ENCODE measurements at regions not wholly inside any gene's neighbourhood (a gene's known extent, or its start where the extent isn't known, plus 50 kb on each side); places are given as distances from the start of the nearest gene placed in this dataset.
A peak's percentile ranks its signal among the peaks of the same experiment; 100 is the strongest.

GRCh38 chr5:68374796-68375518 lies 159.4 kb downstream of the PIK3R1 start:
- no peaks in the 10 kb centered on the region for H3K27me3 ChIP-seq (ENCODE audit: control insufficient read depth, insufficient read depth, low read length)
- no peak for FAIRE-seq
- DNase-seq (ENCODE audit: low read depth), result peak; percentile 11
- no peak overlapping the region for H3K4me3 ChIP-seq (ENCODE audit: low read depth, low read length)
- H3K36me3 ChIP-seq (ENCODE audit: control insufficient read depth, insufficient read depth, low read length), result no peaks in the 10 kb centered on the region
- no peak for TF ChIP-seq CTCF (IDR thresholded peaks at IDR 0.05; ENCODE audit: insufficient read depth, low read length, severe bottlenecking)

- H3K36me3 ChIP-seq (ENCODE audit: control insufficient read depth, insufficient read depth, low read length), result no peaks in the 10 kb centered on the region
- no peak for TF ChIP-seq CTCF (IDR thresholded peaks at IDR 0.05; ENCODE audit: insufficient read depth, low read length, severe bottlenecking)
- DNase-seq (ENCODE audit: low read depth), result peak; percentile 7
- H3K27me3 ChIP-seq (ENCODE audit: control insufficient read depth, insufficient read depth, low read length), result no peaks in the 10 kb centered on the region
- no peak for FAIRE-seq
- no peak overlapping the region for H3K4me3 ChIP-seq (ENCODE audit: low read depth, low read length)
Observed at GRCh38 chr5:68375540-68375939, 160.0 kb downstream of the PIK3R1 start.

- Histone ChIP-seq H3K4me3 (ENCODE audit: low read depth, low read length) (no peak overlapping the region), H3K27me3 (ENCODE audit: control insufficient read depth, insufficient read depth, low read length) (no peaks in the 10 kb centered on the region), H3K36me3 (ENCODE audit: control insufficient read depth, insufficient read depth, low read length) (no peaks in the 10 kb centered on the region)
- no peak for TF ChIP-seq CTCF (IDR thresholded peaks at IDR 0.05; ENCODE audit: insufficient read depth, low read length, severe bottlenecking)
- FAIRE-seq (no peak), DNase-seq (ENCODE audit: low read depth) (peak; percentile 89)
Observed at GRCh38 chr5:68376935-68377334, 161.4 kb downstream of the PIK3R1 start.

- no peak for TF ChIP-seq CTCF (IDR thresholded peaks at IDR 0.05; ENCODE audit: insufficient read depth, low read length, severe bottlenecking)
- H3K36me3 ChIP-seq (ENCODE audit: control insufficient read depth, insufficient read depth, low read length), result no peaks in the 10 kb centered on the region
- no peak overlapping the region for H3K4me3 ChIP-seq (ENCODE audit: low read depth, low read length)
- DNase-seq (ENCODE audit: low read depth) (no peak), FAIRE-seq (no peak)
- no peaks in the 10 kb centered on the region for H3K27me3 ChIP-seq (ENCODE audit: control insufficient read depth, insufficient read depth, low read length)
Observed at GRCh38 chr5:68377733-68378132, 162.2 kb downstream of the PIK3R1 start.

GRCh38 chr5:68378204-68378820 lies 162.8 kb downstream of the PIK3R1 start:
- Histone ChIP-seq H3K4me3 (ENCODE audit: low read depth, low read length) (no peak overlapping the region), H3K36me3 (ENCODE audit: control insufficient read depth, insufficient read depth, low read length) (no peaks in the 10 kb centered on the region), H3K27me3 (ENCODE audit: control insufficient read depth, insufficient read depth, low read length) (no peaks in the 10 kb centered on the region)
- DNase-seq (ENCODE audit: low read depth) (no peak), FAIRE-seq (no peak)
- no peak for TF ChIP-seq CTCF (IDR thresholded peaks at IDR 0.05; ENCODE audit: insufficient read depth, low read length, severe bottlenecking)

Measured in bronchial epithelial cell (primary cell).